HG03378 (cell line): ENCODE measurements at regions not wholly inside any gene's neighbourhood (a gene's known extent, or its start where the extent isn't known, plus 50 kb on each side); places are given as distances from the start of the nearest gene placed in this dataset.
"Not testable (repeated sequence)": the region's sequence is repeated elsewhere in the genome, so short reads cannot be mapped to it uniquely, and the experiment has no call there.

Experiments
- ATAC-seq: cut with Tn5 transposase; IDR thresholded peaks from one replicate; pipeline ENCODE4 v1.9.1; 2021; ENCODE audit warnings: mild to moderate bottlenecking, moderate library complexity; ENCODE audit not compliant: unreplicated experiment

GRCh38 chr13:85610024-85610423 lies 189.2 kb downstream of the SLITRK6 start:
- ATAC-seq, result no peak

GRCh38 chr13:85608255-85608829 lies 190.9 kb downstream of the SLITRK6 start:
- ATAC-seq, result no peak

GRCh38 chr13:85603735-85604134 lies 195.5 kb downstream of the SLITRK6 start:
- ATAC-seq, result no peak

GRCh38 chr13:85601526-85601925 lies 197.7 kb downstream of the SLITRK6 start:
- ATAC-seq, result no peak

GRCh38 chr13:85597790-85598500 lies 201.3 kb downstream of the SLITRK6 start:
- no peak for ATAC-seq

- no peak for ATAC-seq
Observed at GRCh38 chr13:85592211-85592610, 207.0 kb downstream of the SLITRK6 start.

- no peak for ATAC-seq
Observed at GRCh38 chr13:85590231-85590931, 208.8 kb downstream of the SLITRK6 start.

GRCh38 chr13:85589021-85589420 lies 210.2 kb downstream of the SLITRK6 start:
- no peak for ATAC-seq

GRCh38 chr13:85588359-85588758 lies 210.9 kb downstream of the SLITRK6 start:
- ATAC-seq, result no peak

- no peak for ATAC-seq
Observed at GRCh38 chr13:85586856-85587255, 212.4 kb downstream of the SLITRK6 start.

GRCh38 chr13:85586422-85586831 lies 212.8 kb downstream of the SLITRK6 start:
- no peak for ATAC-seq

GRCh38 chr13:85582890-85583289 lies 216.3 kb downstream of the SLITRK6 start:
- no peak for ATAC-seq

- ATAC-seq, result no peak
Observed at GRCh38 chr13:85575110-85575509, 224.1 kb downstream of the SLITRK6 start.

GRCh38 chr13:85567909-85568308 lies 231.3 kb downstream of the SLITRK6 start:
- ATAC-seq, result no peak

GRCh38 chr13:85565652-85566051 lies 233.6 kb downstream of the SLITRK6 start:
- ATAC-seq, result no peak

- ATAC-seq, result no peak
Observed at GRCh38 chr13:85564598-85564997, 234.6 kb downstream of the SLITRK6 start.

GRCh38 chr13:85562282-85562681 lies 236.9 kb downstream of the SLITRK6 start:
- no peak for ATAC-seq

- ATAC-seq, result no peak
Observed at GRCh38 chr13:85557691-85558467, 241.3 kb downstream of the SLITRK6 start.

GRCh38 chr13:85551012-85551411 lies 248.2 kb downstream of the SLITRK6 start:
- no peak for ATAC-seq

- no peak for ATAC-seq
Observed at GRCh38 chr13:85549819-85550218, 249.4 kb downstream of the SLITRK6 start.

- ATAC-seq, result not testable (repeated sequence)
Observed at GRCh38 chr13:85548845-85549244, 250.4 kb downstream of the SLITRK6 start.
